GM23338 (cell line): ENCODE measurements at regions not wholly inside any gene's neighbourhood (a gene's known extent, or its start where the extent isn't known, plus 50 kb on each side); places are given as distances from the start of the nearest gene placed in this dataset.

ENCODE experiments used
- CREB1 ChIP-seq: fragments of 250-450 bp; sonication (Bioruptor Pico); IDR thresholded peaks from 2 replicates; pipeline ENCODE4 v1.5.0; 2020; ENCODE audit warnings: low read depth, mild to moderate bottlenecking, moderate library complexity
- CTCF ChIP-seq, 2 experiments: fragments of 200-600 bp in 1 of 2; sonication (generic) in 1 of 2; conservative IDR thresholded peaks; 2 replicates each; pipeline versions ENCODE4 v1.5.1 to v1.6.1; 2016 to 2017; ENCODE audit warnings: antibody characterized with exemption in 2 of 2, low read depth in 2 of 2, mild to moderate bottlenecking in 2 of 2, moderate library complexity in 1 of 2
- ETS1 ChIP-seq: IDR thresholded peaks from 2 replicates; pipeline ENCODE4 v1.6.1; 2016; ENCODE audit warnings: antibody characterized with exemption
- EZH2 ChIP-seq: fragments of 200-600 bp; sonication (generic); IDR thresholded peaks from one replicate; pipeline ENCODE4 v1.8.0; 2017; ENCODE audit warnings: antibody characterized with exemption, mild to moderate bottlenecking, low read depth; ENCODE audit not compliant: unreplicated experiment
- EZH2phosphoT487 ChIP-seq: fragments of 200-600 bp; sonication (generic); IDR thresholded peaks from one replicate; pipeline ENCODE4 v1.8.1; 2018; ENCODE audit warnings: antibody characterized with exemption; ENCODE audit not compliant: unreplicated experiment
- JUNB ChIP-seq: IDR thresholded peaks from one replicate; pipeline ENCODE4 v1.6.1; 2016; ENCODE audit warnings: antibody characterized with exemption; ENCODE audit not compliant: unreplicated experiment
- NANOG ChIP-seq: IDR thresholded peaks from 2 replicates; pipeline ENCODE4 v1.6.1; 2016; ENCODE audit warnings: antibody characterized with exemption, borderline replicate concordance
- POLR2AphosphoS5 ChIP-seq: IDR thresholded peaks from 2 replicates; pipeline ENCODE4 v1.6.1; 2016; ENCODE audit warnings: antibody characterized with exemption, low read depth
- REST ChIP-seq: IDR thresholded peaks from one replicate; pipeline ENCODE4 v1.6.1; 2018; ENCODE audit warnings: antibody characterized with exemption; ENCODE audit not compliant: unreplicated experiment
- STAT1 ChIP-seq: IDR thresholded peaks from one replicate; pipeline ENCODE4 v1.6.1; 2016; ENCODE audit warnings: antibody characterized with exemption; ENCODE audit not compliant: unreplicated experiment
- ZNF114 ChIP-seq: fragments of 250-450 bp; sonication (Bioruptor Pico); IDR thresholded peaks from 2 replicates; pipeline ENCODE4 v1.5.0; 2020; ENCODE audit warnings: mild to moderate bottlenecking, moderate library complexity
- ZNF331 ChIP-seq: fragments of 250-450 bp; sonication (Bioruptor Pico); IDR thresholded peaks from 2 replicates; pipeline ENCODE4 v1.5.0; 2020; ENCODE audit warnings: low read depth, mild to moderate bottlenecking, moderate library complexity
- ZNF462 ChIP-seq: fragments of 250-450 bp; sonication (Bioruptor Pico); IDR thresholded peaks from 2 replicates; pipeline ENCODE4 v1.5.0; 2020; ENCODE audit warnings: mild to moderate bottlenecking, moderate library complexity

GRCh38 chr17:79369532-79369931 lies 241.3 kb downstream of the RBFOX3 start:
- TF ChIP-seq CTCF (conservative IDR thresholded peaks at IDR 0.05; ENCODE audit: low read depth in 2 of 2) (no peak), EZH2 (no peak), POLR2AphosphoS5 (no peak), EZH2phosphoT487 (no peak), REST (no peak), CREB1 (no peak), ETS1 (no peak), JUNB (no peak), STAT1 (no peak), NANOG (no peak), ZNF462 (CRISPR knock-in tag) (no peak), ZNF114 (CRISPR knock-in tag) (no peak), ZNF331 (no peak)
